GM12872 (cell line): ENCODE measurements at regions not wholly inside any gene's neighbourhood (a gene's known extent, or its start where the extent isn't known, plus 50 kb on each side); places are given as distances from the start of the nearest gene placed in this dataset.

Source experiments
- CTCF ChIP-seq: IDR thresholded peaks from 3 replicates; pipeline ENCODE4 v1.5.1; 2011; ENCODE audit warnings: low read depth, mild to moderate bottlenecking, low read length, moderate library complexity; ENCODE audit not compliant: insufficient read depth

- no peak for TF ChIP-seq CTCF
Measured at GRCh38 chr3:189567766-189568420, 63.3 kb upstream of the TP63 start.

DNA sequence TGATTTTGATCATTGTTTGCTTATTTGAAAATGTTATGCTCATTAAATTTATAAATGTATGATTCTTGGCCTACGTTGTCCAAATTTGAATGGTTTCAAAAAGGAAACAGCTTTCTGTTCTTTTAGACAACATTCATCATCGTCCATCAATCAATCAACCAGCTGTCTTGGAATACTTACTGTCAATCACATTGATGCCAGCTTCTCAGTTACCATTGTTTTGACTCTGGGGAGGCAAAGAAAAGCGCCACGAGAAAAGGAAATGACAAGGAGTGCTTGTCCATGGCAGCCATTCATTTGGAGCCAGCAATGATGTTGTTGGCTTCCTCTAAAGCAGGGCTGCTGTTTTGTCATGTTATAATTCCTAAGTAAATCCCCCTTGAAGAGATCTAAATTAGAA is 62.2 kb upstream of the TP63 start:
- no peak for TF ChIP-seq CTCF

DNA sequence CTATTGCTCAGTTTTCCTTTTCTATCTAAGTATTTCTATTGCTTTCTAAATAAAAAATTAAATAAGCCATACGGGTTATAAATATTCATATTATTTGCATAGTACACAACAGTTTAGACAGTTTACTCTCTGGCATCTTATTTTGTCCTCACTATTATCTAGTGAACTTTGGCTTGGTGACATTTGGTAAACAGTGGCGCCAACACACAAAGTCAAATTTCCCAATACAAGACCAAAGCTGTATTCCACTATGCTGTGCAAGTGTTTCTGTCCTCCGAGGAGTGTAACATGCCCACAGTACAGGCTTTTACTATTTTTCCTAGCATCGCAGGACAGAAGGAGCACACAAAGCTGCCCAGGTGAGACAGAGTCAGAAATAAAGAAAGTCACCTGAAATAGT is 61.7 kb upstream of the TP63 start:
- no peak for TF ChIP-seq CTCF

DNA sequence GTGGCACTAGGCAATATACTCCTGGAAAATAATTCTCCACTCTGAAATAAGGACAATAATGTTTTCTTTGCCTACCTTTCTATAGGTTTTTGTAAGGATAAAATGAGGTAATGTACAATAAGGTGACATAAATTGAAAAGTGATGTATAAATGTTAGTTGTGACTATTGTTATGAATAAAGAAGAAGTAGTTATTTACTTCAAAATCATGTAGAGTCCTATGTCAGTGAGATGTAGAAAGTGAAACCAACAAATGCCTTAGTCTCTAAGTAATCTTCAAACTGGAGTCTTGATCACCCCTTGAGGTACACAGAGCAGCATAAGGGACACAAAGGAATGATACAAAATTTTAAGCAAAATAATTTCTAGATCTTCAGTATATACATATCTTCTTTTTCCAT is 60.3 kb upstream of the TP63 start:
- TF ChIP-seq CTCF = no peak

DNA sequence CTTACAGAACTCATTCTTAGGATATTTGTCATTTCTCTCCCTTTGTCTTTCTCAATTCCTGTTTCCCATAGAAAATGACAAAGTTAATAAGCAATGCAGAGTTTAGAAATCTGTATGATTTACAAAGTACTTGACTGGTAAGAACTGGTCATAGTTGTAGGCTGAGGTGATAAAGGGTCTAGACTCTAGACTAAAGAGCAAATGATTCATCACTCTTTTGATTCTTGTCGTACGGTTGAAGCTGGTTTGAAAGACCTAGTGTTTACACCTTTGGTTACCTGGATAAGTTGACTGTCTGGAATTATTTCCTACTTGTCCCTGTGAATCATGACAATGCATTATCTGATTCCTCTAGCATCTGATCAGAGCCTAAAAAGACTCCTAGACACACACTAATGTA is 58.9 kb upstream of the TP63 start:
- no peak for TF ChIP-seq CTCF

GRCh38 chr3:189573004-189573403 is 58.2 kb upstream of the TP63 start:
- TF ChIP-seq CTCF = no peak

GRCh38 chr3:189576486-189576885 is 54.7 kb upstream of the TP63 start:
- no peak for TF ChIP-seq CTCF
